ENCODE measurements at regions not wholly inside any gene's neighbourhood (a gene's known extent, or its start where the extent isn't known, plus 50 kb on each side); places are given as distances from the start of the nearest gene placed in this dataset.

- no peaks in the 10 kb centered on the region for H3K9me3 ChIP-seq (ENCODE audit: low read depth)
- no peaks in the 10 kb centered on the region for H3K4me1 ChIP-seq
- no peak for DNase-seq (ENCODE audit: low spot score)
- no peaks in the 10 kb centered on the region for H3F3A ChIP-seq (ENCODE audit: low read depth)
- no peak overlapping the region for H3K27ac Mint-ChIP-seq
- no peak overlapping the region for H3K4me2 ChIP-seq
- no peaks in the 10 kb centered on the region for H3K27me3 Mint-ChIP-seq (ENCODE audit: insufficient read depth, low read depth)
- TF ChIP-seq EZH2phosphoT487 (IDR thresholded peaks at IDR 0.05), result no peak
- TF ChIP-seq EZH2 (IDR thresholded peaks at IDR 0.05), result no peak
- no peak for TF ChIP-seq CTCF (IDR thresholded peaks at IDR 0.05)
- H3K27me3 ChIP-seq, result no peaks in the 10 kb centered on the region
- no peaks in the 10 kb centered on the region for H4K20me1 ChIP-seq (ENCODE audit: low read depth)
- H3K27ac ChIP-seq, result no peak overlapping the region
- H3K4me1 Mint-ChIP-seq, result no peaks in the 10 kb centered on the region
- no peaks in the 10 kb centered on the region for H3K36me3 ChIP-seq
- no peak overlapping the region for H3K4me3 Mint-ChIP-seq
- no peak overlapping the region for H3K9ac ChIP-seq
- H3K36me3 Mint-ChIP-seq, result no peaks in the 10 kb centered on the region
- no peak overlapping the region for H3K4me3 ChIP-seq
- H3K79me2 ChIP-seq (ENCODE audit: low read depth), result no peaks in the 10 kb centered on the region
- peak overlapping the region; percentile 8 for H2AFZ ChIP-seq (replicated peaks)
- H3K9me3 Mint-ChIP-seq, result no peaks in the 10 kb centered on the region
Measured at GRCh38 chr13:89980896-89981295, 1366.6 kb upstream of the MIR17HG start.

GRCh38 chr13:89982407-89983095 is 1364.9 kb upstream of the MIR17HG start:
- H4K20me1 ChIP-seq (ENCODE audit: low read depth), result no peaks in the 10 kb centered on the region
- no peaks in the 10 kb centered on the region for H3K36me3 ChIP-seq
- H3F3A ChIP-seq (ENCODE audit: low read depth), result no peaks in the 10 kb centered on the region
- no peak overlapping the region for H3K4me2 ChIP-seq
- no peaks in the 10 kb centered on the region for H3K79me2 ChIP-seq (ENCODE audit: low read depth)
- no peak for TF ChIP-seq EZH2 (IDR thresholded peaks at IDR 0.05)
- no peak for TF ChIP-seq CTCF (IDR thresholded peaks at IDR 0.05)
- no peak for TF ChIP-seq EZH2phosphoT487 (IDR thresholded peaks at IDR 0.05)
- DNase-seq (ENCODE audit: low spot score), result no peak
- Mint-ChIP-seq H3K27ac (no peak overlapping the region), H3K36me3 (no peaks in the 10 kb centered on the region), H3K27me3 (ENCODE audit: insufficient read depth, low read depth) (no peaks in the 10 kb centered on the region), H3K9me3 (no peaks in the 10 kb centered on the region), H3K4me1 (no peaks in the 10 kb centered on the region), H3K4me3 (no peak overlapping the region)
- no peak overlapping the region for H3K4me3 ChIP-seq
- no peaks in the 10 kb centered on the region for H3K4me1 ChIP-seq
- H3K9ac ChIP-seq, result no peak overlapping the region
- H2AFZ ChIP-seq (replicated peaks), result no peak overlapping the region
- H3K27ac ChIP-seq, result no peak overlapping the region
- no peaks in the 10 kb centered on the region for H3K9me3 ChIP-seq (ENCODE audit: low read depth)
- H3K27me3 ChIP-seq, result no peaks in the 10 kb centered on the region

- Histone ChIP-seq H3K79me2 (ENCODE audit: low read depth) (no peaks in the 10 kb centered on the region), H3K4me2 (no peak overlapping the region), H3K4me1 (no peaks in the 10 kb centered on the region), H3F3A (ENCODE audit: low read depth) (no peaks in the 10 kb centered on the region), H3K4me3 (no peak overlapping the region), H3K9me3 (ENCODE audit: low read depth) (no peaks in the 10 kb centered on the region), H3K9ac (no peak overlapping the region), H2AFZ (replicated peaks) (no peak overlapping the region), H4K20me1 (ENCODE audit: low read depth) (no peaks in the 10 kb centered on the region), H3K27ac (no peak overlapping the region), H3K27me3 (no peaks in the 10 kb centered on the region), H3K36me3 (no peaks in the 10 kb centered on the region)
- no peak for DNase-seq (ENCODE audit: low spot score)
- Mint-ChIP-seq H3K4me3 (no peak overlapping the region), H3K9me3 (peaks cover 2% of the 10 kb centered on the region), H3K27ac (no peak overlapping the region), H3K36me3 (no peaks in the 10 kb centered on the region), H3K4me1 (peaks cover 12% of the 10 kb centered on the region), H3K27me3 (ENCODE audit: insufficient read depth, low read depth) (no peaks in the 10 kb centered on the region)
- TF ChIP-seq EZH2phosphoT487 (IDR thresholded peaks at IDR 0.05), result no peak
- TF ChIP-seq EZH2 (IDR thresholded peaks at IDR 0.05), result no peak
- TF ChIP-seq CTCF (IDR thresholded peaks at IDR 0.05), result no peak
Measured at GRCh38 chr13:89988206-89988605, 1359.3 kb upstream of the MIR17HG start.

All from neural progenitor cell (in vitro differentiated cells).